ENCODE measurements at regions not wholly inside any gene's neighbourhood (a gene's known extent, or its start where the extent isn't known, plus 50 kb on each side); places are given as distances from the start of the nearest gene placed in this dataset.

DNA sequence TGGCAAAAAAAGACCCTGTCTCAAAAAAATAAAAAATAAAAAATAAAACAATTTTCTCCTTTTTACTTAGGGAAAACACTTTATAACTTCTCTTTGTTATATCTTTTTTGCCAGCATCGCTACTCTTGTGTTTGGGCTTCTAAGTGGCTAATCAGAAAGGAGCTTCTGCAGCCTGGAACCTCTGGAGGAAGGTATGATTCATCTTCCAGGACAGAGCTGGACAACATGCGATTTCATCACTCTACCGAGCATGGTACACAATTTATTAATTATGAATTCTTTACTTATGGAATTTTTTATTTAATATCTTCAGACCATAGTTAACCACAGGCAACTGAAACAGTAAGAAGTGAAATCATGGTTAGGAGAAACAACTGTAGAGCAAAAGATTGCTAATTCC lies 1254.3 kb upstream of the AGA start:
- Histone ChIP-seq H3K9me3 (replicated peaks in 1 of 2; ENCODE audit: control insufficient read depth in 1 of 2, insufficient read depth in 1 of 2, low read length in 2 of 2) (no peaks in the 10 kb centered on the region), H4K20me1 (ENCODE audit: insufficient read depth, low read length) (no peaks in the 10 kb centered on the region), H2AFZ (ENCODE audit: insufficient read depth, low read depth, low read length, poor library complexity, severe bottlenecking) (no peak overlapping the region), H3K4me3 (replicated peaks in 1 of 3; ENCODE audit: low read depth in 2 of 3, low read length in 3 of 3) (no peak overlapping the region), H3K27me3 (ENCODE audit: control insufficient read depth in 2 of 2, insufficient read depth in 2 of 2, low read length in 2 of 2) (no peaks in the 10 kb centered on the region), H3K4me2 (replicated peaks; ENCODE audit: extremely low read depth, low read length, poor library complexity, severe bottlenecking) (no peak overlapping the region), H3K36me3 (replicated peaks in 1 of 2; ENCODE audit: control insufficient read depth in 1 of 2, insufficient read depth in 2 of 2, low read length in 2 of 2) (no peaks in the 10 kb centered on the region), H3K4me1 (ENCODE audit: control insufficient read depth in 1 of 2, insufficient read depth in 2 of 2, low read length in 2 of 2) (no peaks in the 10 kb centered on the region), H3K79me2 (ENCODE audit: insufficient read depth, low read length) (no peaks in the 10 kb centered on the region), H3K9ac (ENCODE audit: insufficient read depth, low read length, poor library complexity, severe bottlenecking) (no peak overlapping the region), H3K27ac (ENCODE audit: low read depth in 1 of 2, low read length in 2 of 2) (no peak overlapping the region)
- TF ChIP-seq CTCF (IDR thresholded peaks at IDR 0.05): no peak
- Mint-ChIP-seq H3K27ac (no peak overlapping the region), H3K4me1 (no peaks in the 10 kb centered on the region), H3K27me3 (ENCODE audit: low read depth in 3 of 3) (no peaks in the 10 kb centered on the region), H3K9me3 (peaks cover 0 to 6% (median 0%) of the 10 kb centered on the region in 7 donors), H3K4me3 (no peak overlapping the region), H3K36me3 (no peaks in the 10 kb centered on the region)
- no CpG with 5 or more reads among the region's 3 CpGs for WGBS (ENCODE audit: insufficient coverage)
- no peak for DNase-seq
- intact Hi-C loops (cut with micrococcal nuclease): no loop called here

- Mint-ChIP-seq H3K27ac (no peak overlapping the region), H3K4me1 (no peaks in the 10 kb centered on the region), H3K4me3 (no peak overlapping the region), H3K27me3 (ENCODE audit: low read depth in 3 of 3) (no peaks in the 10 kb centered on the region), H3K36me3 (no peaks in the 10 kb centered on the region), H3K9me3 (peaks cover 0 to 9% (median 3%) of the 10 kb centered on the region in 7 donors)
- no peaks in the 10 kb centered on the region for H4K20me1 ChIP-seq (ENCODE audit: insufficient read depth, low read length)
- no CpG with 5 or more reads among the region's 1 CpG for WGBS (ENCODE audit: insufficient coverage)
- H3K4me2 ChIP-seq (replicated peaks; ENCODE audit: extremely low read depth, low read length, poor library complexity, severe bottlenecking): no peak overlapping the region
- peaks cover 6 to 14% of the 10 kb centered on the region in 2 donors for H3K9me3 ChIP-seq (replicated peaks in 1 of 2; ENCODE audit: control insufficient read depth in 1 of 2, insufficient read depth in 1 of 2, low read length in 2 of 2)
- DNase-seq: no peak
- H3K27me3 ChIP-seq (ENCODE audit: control insufficient read depth in 2 of 2, insufficient read depth in 2 of 2, low read length in 2 of 2): no peaks in the 10 kb centered on the region
- no peak overlapping the region for H3K27ac ChIP-seq (ENCODE audit: low read depth in 1 of 2, low read length in 2 of 2)
- H3K4me3 ChIP-seq (replicated peaks in 1 of 3; ENCODE audit: low read depth in 2 of 3, low read length in 3 of 3): no peak overlapping the region
- H2AFZ ChIP-seq (ENCODE audit: insufficient read depth, low read depth, low read length, poor library complexity, severe bottlenecking): no peak overlapping the region
- intact Hi-C loops (cut with micrococcal nuclease): no loop called here
- H3K79me2 ChIP-seq (ENCODE audit: insufficient read depth, low read length): no peaks in the 10 kb centered on the region
- no peaks in the 10 kb centered on the region for H3K36me3 ChIP-seq (replicated peaks in 1 of 2; ENCODE audit: control insufficient read depth in 1 of 2, insufficient read depth in 2 of 2, low read length in 2 of 2)
- H3K9ac ChIP-seq (ENCODE audit: insufficient read depth, low read length, poor library complexity, severe bottlenecking): no peak overlapping the region
- H3K4me1 ChIP-seq (ENCODE audit: control insufficient read depth in 1 of 2, insufficient read depth in 2 of 2, low read length in 2 of 2): no peaks in the 10 kb centered on the region
- no peak for TF ChIP-seq CTCF (IDR thresholded peaks at IDR 0.05)
Measured at GRCh38 chr4:178712486-178712885, 1270.2 kb upstream of the AGA start.

Data from CD14-positive monocyte (primary cell).